Body of pancreas (tissue), 4 donors: ENCODE measurements at regions not wholly inside any gene's neighbourhood (a gene's known extent, or its start where the extent isn't known, plus 50 kb on each side); places are given as distances from the start of the nearest gene placed in this dataset.

Experiments used
- CTCF ChIP-seq, 7 experiments: fragments of 450-650 bp in 4 of 7; fragments of 200-600 bp in 3 of 7; sonication (generic) in 3 of 7; IDR thresholded peaks; one replicate each; pipeline ENCODE4 v1.5.1; 2016 to 2019; ENCODE audit warnings: antibody characterized with exemption in 7 of 7
- POLR2A ChIP-seq, 3 donors: fragments of 450-650 bp; IDR thresholded peaks; one replicate each; pipeline ENCODE4 v1.6.1; 2016; ENCODE audit warnings: antibody characterized with exemption in 3 of 3, mild to moderate bottlenecking in 2 of 3

DNA sequence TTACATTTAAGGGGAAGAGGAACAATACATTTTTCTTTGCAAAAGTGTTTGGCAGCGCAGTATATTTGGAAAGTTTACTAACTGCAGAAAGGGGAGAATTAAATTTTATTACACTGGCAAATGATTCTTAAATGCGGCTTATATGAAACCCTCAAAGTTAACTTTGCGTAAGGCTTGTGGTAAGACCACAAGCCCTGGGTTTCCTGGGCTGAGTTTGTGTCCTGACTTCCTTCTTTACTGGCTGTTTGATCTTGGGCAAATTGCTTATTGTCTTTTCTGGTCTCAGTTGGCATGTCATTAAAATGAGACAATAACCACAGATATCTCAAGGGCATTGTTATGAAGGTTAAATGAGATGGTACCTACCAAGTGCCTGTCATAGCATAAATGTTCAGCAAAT is 106.8 kb downstream of the GLRX3 start:
- TF ChIP-seq CTCF (IDR thresholded peaks at IDR 0.05) = no peak
- TF ChIP-seq POLR2A (IDR thresholded peaks at IDR 0.05) = no peak
